ENCODE measurements at regions not wholly inside any gene's neighbourhood (a gene's known extent, or its start where the extent isn't known, plus 50 kb on each side); places are given as distances from the start of the nearest gene placed in this dataset.

- TF ChIP-seq CTCF (IDR thresholded peaks at IDR 0.05) (no peak), POLR2AphosphoS5 (IDR thresholded peaks at IDR 0.05; ENCODE audit: insufficient read depth in 1 of 2, low read depth in 1 of 2) (no peak), POLR2A (IDR thresholded peaks at IDR 0.05) (no peak)
These were observed 59.5 kb upstream of the GGTA1 start for GRCh38 chr9:121559183-121559582.

Data from vagina (tissue), 2 donors.